ENCODE measurements at regions not wholly inside any gene's neighbourhood (a gene's known extent, or its start where the extent isn't known, plus 50 kb on each side); places are given as distances from the start of the nearest gene placed in this dataset.
"Not testable (repeated sequence)": the region's sequence is repeated elsewhere in the genome, so short reads cannot be mapped to it uniquely, and the experiment has no call there.

DNA sequence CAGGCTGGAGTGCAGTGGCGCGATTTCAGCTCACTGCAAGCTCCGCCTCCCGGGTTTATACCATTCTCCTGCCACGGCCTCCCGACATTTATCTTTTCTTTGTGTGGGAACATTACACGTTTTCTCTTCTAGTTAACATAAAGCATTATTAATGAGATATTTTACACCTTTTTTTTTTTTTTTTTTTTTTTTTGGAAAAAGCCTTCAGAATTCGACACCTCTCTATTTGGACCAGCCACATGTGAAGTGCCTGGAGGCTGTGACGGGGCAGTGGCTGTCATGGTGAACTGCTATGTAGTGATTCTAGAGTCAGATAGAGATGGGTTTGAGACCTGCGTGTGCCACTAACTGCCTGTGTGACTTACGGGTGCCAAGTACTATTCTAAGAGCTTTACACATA, 64.3 kb downstream of the SMIM38 start:
- TF ChIP-seq, protein P1, sequence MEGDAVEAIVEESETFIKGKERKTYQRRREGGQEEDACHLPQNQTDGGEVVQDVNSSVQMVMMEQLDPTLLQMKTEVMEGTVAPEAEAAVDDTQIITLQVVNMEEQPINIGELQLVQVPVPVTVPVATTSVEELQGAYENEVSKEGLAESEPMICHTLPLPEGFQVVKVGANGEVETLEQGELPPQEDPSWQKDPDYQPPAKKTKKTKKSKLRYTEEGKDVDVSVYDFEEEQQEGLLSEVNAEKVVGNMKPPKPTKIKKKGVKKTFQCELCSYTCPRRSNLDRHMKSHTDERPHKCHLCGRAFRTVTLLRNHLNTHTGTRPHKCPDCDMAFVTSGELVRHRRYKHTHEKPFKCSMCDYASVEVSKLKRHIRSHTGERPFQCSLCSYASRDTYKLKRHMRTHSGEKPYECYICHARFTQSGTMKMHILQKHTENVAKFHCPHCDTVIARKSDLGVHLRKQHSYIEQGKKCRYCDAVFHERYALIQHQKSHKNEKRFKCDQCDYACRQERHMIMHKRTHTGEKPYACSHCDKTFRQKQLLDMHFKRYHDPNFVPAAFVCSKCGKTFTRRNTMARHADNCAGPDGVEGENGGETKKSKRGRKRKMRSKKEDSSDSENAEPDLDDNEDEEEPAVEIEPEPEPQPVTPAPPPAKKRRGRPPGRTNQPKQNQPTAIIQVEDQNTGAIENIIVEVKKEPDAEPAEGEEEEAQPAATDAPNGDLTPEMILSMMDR (IDR thresholded peaks at IDR 0.05; ENCODE audit: insufficient read depth, low read depth, low read length): no peak
- H3K4me3 ChIP-seq (ENCODE audit: low read depth, low read length): no peak overlapping the region
- DNase-seq (ENCODE audit: low read depth): no peak

DNA sequence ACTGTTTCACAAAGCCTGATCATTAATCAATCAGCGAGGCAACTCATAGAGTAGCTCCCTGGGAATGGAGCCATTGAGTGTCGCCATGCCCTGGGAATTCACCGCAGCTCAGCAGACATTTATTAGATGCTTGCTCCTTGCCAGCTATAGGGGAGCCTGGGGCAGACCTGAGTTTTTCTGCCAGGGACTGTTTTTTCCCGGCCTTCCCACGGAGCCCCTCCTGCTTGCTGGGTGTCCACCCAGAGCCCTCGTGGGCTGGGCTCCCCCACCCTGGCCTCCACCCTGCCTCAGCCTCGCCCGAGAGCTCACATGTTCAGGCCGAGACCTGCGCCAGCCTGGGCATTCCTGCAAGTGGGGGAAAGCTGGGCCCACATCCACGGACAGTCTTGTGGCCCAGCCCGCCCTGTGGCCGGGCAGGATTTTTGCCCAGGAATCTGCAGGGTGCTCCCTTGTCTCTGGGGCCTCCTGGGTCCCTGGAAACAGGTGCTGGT, 64.9 kb downstream of the SMIM38 start:
- TF ChIP-seq, protein P1 (IDR thresholded peaks at IDR 0.05; ENCODE audit: insufficient read depth, low read depth, low read length): no peak
- no peak overlapping the region for H3K4me3 ChIP-seq (ENCODE audit: low read depth, low read length)
- DNase-seq (ENCODE audit: low read depth): no peak

DNA sequence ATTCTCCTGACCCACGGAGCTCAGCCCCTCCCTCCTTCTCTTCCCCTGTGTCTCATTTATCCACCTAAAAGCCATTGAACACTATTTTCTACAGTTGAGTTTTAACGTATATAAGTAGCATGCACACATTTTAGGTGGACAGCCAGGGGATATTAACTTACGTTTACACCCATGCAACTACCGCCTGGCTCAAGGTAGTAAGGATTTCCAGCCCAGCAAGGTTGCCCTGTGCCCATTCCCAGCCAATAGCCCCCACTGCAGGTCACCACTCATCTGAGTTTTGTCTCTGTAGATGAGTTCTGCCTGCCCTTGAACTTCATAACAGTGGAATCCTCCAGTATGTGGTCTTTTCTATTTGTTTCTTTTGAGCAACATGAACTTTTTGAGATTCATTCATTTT, 65.4 kb downstream of the SMIM38 start:
- no peak for DNase-seq (ENCODE audit: low read depth)
- TF ChIP-seq, protein P1 (IDR thresholded peaks at IDR 0.05; ENCODE audit: insufficient read depth, low read depth, low read length): no peak
- H3K4me3 ChIP-seq (ENCODE audit: low read depth, low read length): no peak overlapping the region

DNA sequence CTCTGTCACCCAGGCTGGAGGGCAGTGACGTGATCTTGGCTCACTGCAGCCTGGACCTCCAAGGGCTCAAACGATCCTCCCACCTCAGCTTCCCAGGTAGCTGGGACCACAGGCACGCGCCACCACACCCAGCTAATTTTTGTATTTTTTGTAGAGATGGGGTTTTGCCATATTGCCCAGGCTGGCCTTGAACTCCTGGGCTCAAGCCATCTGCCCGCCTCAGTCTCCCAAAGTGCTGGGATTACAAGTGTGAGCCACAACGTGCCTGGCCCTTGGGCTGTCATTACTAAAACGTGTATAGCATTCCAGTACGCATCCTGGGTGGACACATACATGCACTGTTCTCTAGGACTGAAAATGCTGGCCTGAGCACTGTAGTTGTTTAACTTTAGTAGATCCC, 65.9 kb downstream of the SMIM38 start:
- not testable (repeated sequence) for DNase-seq (ENCODE audit: low read depth); H3K4me3 ChIP-seq (ENCODE audit: low read depth, low read length)

DNA sequence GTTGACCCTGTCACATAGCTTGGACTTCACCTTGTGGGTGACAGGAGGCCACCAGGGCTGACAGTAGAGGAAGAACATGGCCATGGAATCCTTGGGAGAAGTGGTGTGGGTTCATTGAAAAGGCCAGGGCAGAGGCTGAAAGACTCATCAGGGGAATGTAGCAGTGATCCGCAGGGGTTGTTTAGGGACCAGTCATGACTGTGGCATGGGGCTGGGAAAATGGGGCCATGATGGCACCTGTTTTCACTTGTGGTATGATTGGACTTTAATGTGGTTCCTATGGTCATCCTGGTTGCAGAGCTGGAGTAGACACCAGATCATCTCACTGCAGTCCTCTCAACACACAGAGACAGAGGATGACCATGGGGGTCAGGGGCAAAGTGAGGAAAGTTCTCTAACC, 66.7 kb upstream of the MYEOV start:
- TF ChIP-seq, protein P1 (IDR thresholded peaks at IDR 0.05; ENCODE audit: insufficient read depth, low read depth, low read length): no peak
- DNase-seq (ENCODE audit: low read depth): no peak
- H3K4me3 ChIP-seq (ENCODE audit: low read depth, low read length): no peak overlapping the region

DNA sequence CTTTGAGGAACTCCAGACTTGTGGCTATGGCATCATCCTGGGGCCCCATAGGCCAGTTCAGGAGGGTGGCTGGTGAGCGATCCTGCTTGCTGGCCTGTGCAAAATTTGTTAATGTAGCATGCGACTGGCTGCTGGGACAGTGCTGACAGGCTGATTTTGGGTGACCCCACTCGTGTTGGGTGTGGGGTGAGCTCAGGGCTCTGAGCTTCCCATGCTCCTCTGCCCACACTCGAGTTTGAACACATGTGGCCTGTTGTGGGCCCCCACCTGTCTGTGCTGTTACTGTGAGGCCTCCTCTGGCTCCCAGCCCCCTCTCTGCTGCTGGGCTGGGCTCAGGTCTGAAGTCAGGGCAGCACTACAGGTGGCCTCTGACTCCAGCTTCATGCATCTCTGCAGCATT, 64.4 kb upstream of the MYEOV start:
- H3K4me3 ChIP-seq (ENCODE audit: low read depth, low read length): no peak overlapping the region
- no peak for DNase-seq (ENCODE audit: low read depth)
- TF ChIP-seq, protein P1 (IDR thresholded peaks at IDR 0.05; ENCODE audit: insufficient read depth, low read depth, low read length): no peak

DNA sequence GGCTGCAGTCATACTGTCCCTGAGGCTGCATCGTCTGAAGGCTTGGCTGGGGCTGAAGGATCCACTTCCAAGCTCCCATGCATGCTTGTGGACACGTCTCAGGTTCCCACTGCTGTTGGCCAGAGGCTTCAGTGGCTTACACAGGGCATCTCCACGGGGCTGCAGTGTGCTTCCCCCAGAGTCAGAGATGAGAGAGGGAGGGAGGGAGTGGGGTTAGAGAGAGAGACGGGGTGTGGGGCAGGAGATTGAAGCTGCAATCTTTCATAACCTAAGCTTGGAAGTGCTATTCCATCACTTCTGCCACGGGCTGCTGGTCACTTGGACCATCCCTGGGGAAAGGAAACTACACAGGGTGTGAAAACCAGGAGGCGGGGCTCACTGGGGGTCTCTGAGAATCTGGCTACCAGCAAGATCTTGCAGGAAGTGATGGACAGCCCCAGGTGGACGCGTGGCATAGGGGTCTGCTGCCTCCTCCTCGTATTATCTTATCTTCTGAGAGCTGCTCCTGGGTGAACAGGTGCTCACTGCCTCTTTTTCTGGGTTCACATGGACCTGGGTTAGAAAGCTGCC, 63.0 kb upstream of the MYEOV start:
- no peak overlapping the region for H3K4me3 ChIP-seq (ENCODE audit: low read depth, low read length)
- DNase-seq (ENCODE audit: low read depth): no peak
- TF ChIP-seq, protein P1 (IDR thresholded peaks at IDR 0.05; ENCODE audit: insufficient read depth, low read depth, low read length): no peak

Measured in fibroblast of villous mesenchyme (primary cell).